Astrocyte (in vitro differentiated cells and primary cell): ENCODE measurements at regions not wholly inside any gene's neighbourhood (a gene's known extent, or its start where the extent isn't known, plus 50 kb on each side); places are given as distances from the start of the nearest gene placed in this dataset.

Experiments
- DNase-seq: peaks from one replicate; pipeline ENCODE4 v3.0.0-alpha.2; 2010; ENCODE audit warnings: low read depth
- FAIRE-seq: peaks from 2 replicates; lab custom pipeline; 2011; peaks lifted over from hg19 to GRCh38; lab: Jason Lieb, UNC
- H2AFZ ChIP-seq: 2 replicates; pipeline ENCODE4 v1.6.0; 2012; ENCODE audit warnings: low read depth, low read length, inconsistent platforms
- H3K27ac ChIP-seq: 2 replicates; pipeline ENCODE4 v1.5.1; 2011; ENCODE audit warnings: low read depth, low read length, inconsistent platforms
- H3K27me3 ChIP-seq: 2 replicates; pipeline ENCODE4 v1.6.0; 2011; ENCODE audit warnings: low read length, inconsistent platforms; ENCODE audit not compliant: insufficient read depth
- H3K36me3 ChIP-seq: 2 replicates; pipeline ENCODE4 v1.5.1; 2011; ENCODE audit warnings: low read length, inconsistent platforms; ENCODE audit not compliant: insufficient read depth
- H3K4me1 ChIP-seq: 2 replicates; pipeline ENCODE4 v1.5.1; 2011; ENCODE audit warnings: low read length, inconsistent platforms; ENCODE audit not compliant: insufficient read depth
- H3K4me2 ChIP-seq: 2 replicates; pipeline ENCODE4 v1.6.0; 2012; ENCODE audit warnings: low read length, inconsistent platforms
- H3K4me3 ChIP-seq: 2 replicates; pipeline ENCODE4 v1.5.1; 2011; ENCODE audit warnings: low read depth, mild to moderate bottlenecking, low read length, inconsistent platforms; ENCODE audit not compliant: insufficient read depth
- H3K79me2 ChIP-seq: 2 replicates; pipeline ENCODE4 v1.6.0; 2012; ENCODE audit warnings: mild to moderate bottlenecking, low read length, inconsistent platforms; ENCODE audit not compliant: insufficient read depth
- H3K9ac ChIP-seq: 2 replicates; pipeline ENCODE4 v1.6.0; 2012; ENCODE audit warnings: mild to moderate bottlenecking, low read length, inconsistent platforms
- H3K9me3 ChIP-seq: 2 replicates; pipeline ENCODE4 v1.5.1; 2012; ENCODE audit warnings: low read depth, mild to moderate bottlenecking, low read length, inconsistent platforms; ENCODE audit not compliant: insufficient read depth
- H4K20me1 ChIP-seq: 2 replicates; pipeline ENCODE4 v1.6.0; 2012; ENCODE audit warnings: low read length, inconsistent platforms; ENCODE audit not compliant: insufficient read depth
- H3K27ac Mint-ChIP-seq: one replicate; pipeline ENCODE4 v1.8.0; 2021; ENCODE audit warnings: mild to moderate bottlenecking, mixed read lengths; ENCODE audit not compliant: unreplicated experiment
- H3K27me3 Mint-ChIP-seq: one replicate; pipeline ENCODE4 v1.8.0; 2021; ENCODE audit warnings: low read depth, mixed read lengths; ENCODE audit not compliant: unreplicated experiment
- H3K36me3 Mint-ChIP-seq: one replicate; pipeline ENCODE4 v1.8.0; 2021; ENCODE audit warnings: low read depth, mixed read lengths; ENCODE audit not compliant: unreplicated experiment
- H3K4me1 Mint-ChIP-seq: one replicate; pipeline ENCODE4 v1.8.0; 2021; ENCODE audit warnings: low read depth, mixed read lengths; ENCODE audit not compliant: unreplicated experiment
- H3K4me3 Mint-ChIP-seq: one replicate; pipeline ENCODE4 v1.8.0; 2021; ENCODE audit warnings: mild to moderate bottlenecking, moderate library complexity, mixed read lengths; ENCODE audit not compliant: unreplicated experiment
- H3K9me3 Mint-ChIP-seq: one replicate; pipeline ENCODE4 v1.8.0; 2021; ENCODE audit warnings: mild to moderate bottlenecking, mixed read lengths; ENCODE audit not compliant: unreplicated experiment
- CTCF ChIP-seq: IDR thresholded peaks from 2 replicates; pipeline ENCODE4 v1.5.1; 2011; ENCODE audit warnings: low read depth, mild to moderate bottlenecking, inconsistent platforms, low read length, moderate library complexity; ENCODE audit not compliant: insufficient read depth
- EZH2 ChIP-seq: IDR thresholded peaks from 2 replicates; pipeline ENCODE4 v1.6.1; 2012; ENCODE audit warnings: mild to moderate bottlenecking, low read length, inconsistent platforms; ENCODE audit not compliant: insufficient read depth

- Histone ChIP-seq H4K20me1 (no peaks in the 10 kb centered on the region), H3K9ac (no peak overlapping the region), H3K36me3 (no peaks in the 10 kb centered on the region), H3K79me2 (no peaks in the 10 kb centered on the region), H3K4me3 (no peak overlapping the region), H3K4me1 (no peaks in the 10 kb centered on the region), H3K27ac (no peak overlapping the region), H3K27me3 (no peaks in the 10 kb centered on the region), H3K4me2 (no peak overlapping the region), H3K9me3 (no peaks in the 10 kb centered on the region), H2AFZ (no peak overlapping the region)
- peaks cover 2% of the 10 kb centered on the region for H3K9me3 Mint-ChIP-seq
- DNase-seq (no peak), FAIRE-seq (no peak)
- H3K36me3 Mint-ChIP-seq = no peaks in the 10 kb centered on the region
- TF ChIP-seq EZH2 (no peak), CTCF (no peak)
- H3K27ac Mint-ChIP-seq = no peak overlapping the region
- no peak overlapping the region for H3K4me3 Mint-ChIP-seq
- no peaks in the 10 kb centered on the region for H3K27me3 Mint-ChIP-seq
- no peaks in the 10 kb centered on the region for H3K4me1 Mint-ChIP-seq
These were observed 997.6 kb downstream of the MCTP2 start for GRCh38 chr15:95228856-95229555.

GRCh38 chr15:95235033-95235432 lies 1003.7 kb downstream of the MCTP2 start:
- Histone ChIP-seq H4K20me1 (no peaks in the 10 kb centered on the region), H3K79me2 (no peaks in the 10 kb centered on the region), H3K9ac (no peak overlapping the region), H3K4me2 (no peak overlapping the region), H3K36me3 (no peaks in the 10 kb centered on the region), H3K4me1 (no peaks in the 10 kb centered on the region), H3K4me3 (no peak overlapping the region), H3K27me3 (no peaks in the 10 kb centered on the region), H3K27ac (no peak overlapping the region), H2AFZ (no peak overlapping the region), H3K9me3 (peaks cover 3% of the 10 kb centered on the region)
- Mint-ChIP-seq H3K36me3 (no peaks in the 10 kb centered on the region), H3K27me3 (no peaks in the 10 kb centered on the region), H3K9me3 (peaks cover 7% of the 10 kb centered on the region), H3K4me1 (no peaks in the 10 kb centered on the region), H3K4me3 (no peak overlapping the region), H3K27ac (no peak overlapping the region)
- TF ChIP-seq CTCF = no peak
- DNase-seq = no peak
- no peak for FAIRE-seq
